Fibroblast of lung (primary cell): ENCODE measurements at regions not wholly inside any gene's neighbourhood (a gene's known extent, or its start where the extent isn't known, plus 50 kb on each side); places are given as distances from the start of the nearest gene placed in this dataset.

ENCODE experiments used
- CTCF ChIP-seq, 2 donors: IDR thresholded peaks in 1 of 2; conservative IDR thresholded peaks in 1 of 2; 1 replicate in 1 of 2; 2 replicates in 1 of 2; pipeline ENCODE4 v1.5.1; 2011 to 2012; ENCODE audit warnings: low read length in 2 of 2, control low read depth in 1 of 2, inconsistent platforms in 1 of 2, low read depth in 1 of 2, mild to moderate bottlenecking in 1 of 2
- EZH2 ChIP-seq: IDR thresholded peaks from 2 replicates; pipeline ENCODE4 v1.5.1; 2012; ENCODE audit warnings: low read length, control low read depth, mild to moderate bottlenecking; ENCODE audit errors: missing control alignments

GRCh38 chr1:232150770-232151548, 479.0 kb downstream of the SIPA1L2 start:
- no peak for TF ChIP-seq CTCF (conservative IDR thresholded peaks at IDR 0.05 in 1 of 2, IDR thresholded peaks at IDR 0.05 in 1 of 2; ENCODE audit: low read depth in 1 of 2, low read length in 2 of 2)
- TF ChIP-seq EZH2 = no peak
